Peyer's patch (tissue), 4 donors: ENCODE measurements at regions not wholly inside any gene's neighbourhood (a gene's known extent, or its start where the extent isn't known, plus 50 kb on each side); places are given as distances from the start of the nearest gene placed in this dataset.

Experiments
- CTCF ChIP-seq, 6 experiments: fragments of 450-650 bp in 4 of 6; fragments of 200-600 bp in 2 of 6; sonication (generic) in 1 of 6; IDR thresholded peaks; one replicate each; pipeline ENCODE4 v1.5.1; 2017 to 2019; ENCODE audit warnings: antibody characterized with exemption in 6 of 6, mild to moderate bottlenecking in 3 of 6, moderate library complexity in 1 of 6
- POLR2A ChIP-seq, 2 donors: fragments of 450-650 bp; IDR thresholded peaks; one replicate each; pipeline ENCODE4 v1.5.1; 2017; ENCODE audit warnings: antibody characterized with exemption in 2 of 2, mild to moderate bottlenecking in 2 of 2, moderate library complexity in 2 of 2

- TF ChIP-seq CTCF (IDR thresholded peaks at IDR 0.05) = no peak
- no peak for TF ChIP-seq POLR2A (IDR thresholded peaks at IDR 0.05)
Measured at GRCh38 chr11:130633466-130633865, 185.0 kb downstream of the ADAMTS15 start.
